HEK293 (cell line): ENCODE measurements at regions not wholly inside any gene's neighbourhood (a gene's known extent, or its start where the extent isn't known, plus 50 kb on each side); places are given as distances from the start of the nearest gene placed in this dataset.

Experiments
- CTCF ChIA-PET: fragments of 350-600 bp; formaldehyde crosslinking; extraction: SDS; loops from one replicate; lab custom pipeline; 2021; ENCODE audit warnings: antibody characterized with exemption; lab: Yijun Ruan, JAX
- POLR2A ChIA-PET: fragments of 300-600 bp; formaldehyde crosslinking; extraction: SDS; loops from one replicate; lab custom pipeline; 2020; ENCODE audit warnings: antibody characterized with exemption, inconsistent platforms; lab: Yijun Ruan, JAX
- H3K27ac ChIP-seq: fragments of 200-500 bp; sonication (Bioruptor generic); 2 replicates; pipeline ENCODE4 v1.5.1; 2014; ENCODE audit warnings: low read depth, low read length, control low read depth, inconsistent platforms; ENCODE audit errors: extremely low read depth
- H3K36me3 ChIP-seq, 2 experiments: fragments of 200-500 bp in 1 of 2; sonication (Bioruptor generic) in 1 of 2; 1 replicate in 1 of 2; 2 replicates in 1 of 2; pipeline ENCODE4 v1.5.1; 2014 to 2017; ENCODE audit warnings: inconsistent platforms in 2 of 2, low read length in 2 of 2; ENCODE audit not compliant: control insufficient read depth in 2 of 2, insufficient read depth in 1 of 2
- H3K4me1 ChIP-seq: fragments of 200-500 bp; sonication (Bioruptor generic); 2 replicates; pipeline ENCODE4 v1.5.1; 2014; ENCODE audit warnings: mild to moderate bottlenecking, low read length, inconsistent platforms; ENCODE audit not compliant: control insufficient read depth, insufficient read depth
- H3K4me3 ChIP-seq: 2 replicates; pipeline ENCODE4 v1.5.1; 2011; ENCODE audit warnings: low read depth, mild to moderate bottlenecking, control low read depth, low read length, moderate library complexity
- H3K9me3 ChIP-seq: fragments of 200-500 bp; sonication (Bioruptor generic); 2 replicates; pipeline ENCODE4 v1.5.1; 2014; ENCODE audit warnings: low read depth, low read length, inconsistent platforms; ENCODE audit not compliant: control insufficient read depth, insufficient read depth
- BCL6B ChIP-seq: fragments of 450-650 bp; formaldehyde crosslinking; IDR thresholded peaks from 2 replicates; pipeline ENCODE4 v1.5.1; 2017; ENCODE audit warnings: missing biosample characterization, missing genetic modification characterization
- FEZF1 ChIP-seq: fragments of 450-650 bp; formaldehyde crosslinking; IDR thresholded peaks from 2 replicates; pipeline ENCODE4 v1.5.1; 2016; ENCODE audit warnings: missing biosample characterization, missing genetic modification characterization
- KLF17 ChIP-seq: fragments of 450-650 bp; formaldehyde crosslinking; IDR thresholded peaks from 2 replicates; pipeline ENCODE4 v1.5.1; 2016; ENCODE audit warnings: missing biosample characterization, missing genetic modification characterization
- PRDM2 ChIP-seq: fragments of 450-650 bp; formaldehyde crosslinking; IDR thresholded peaks from 2 replicates; pipeline ENCODE4 v1.5.1; 2016; ENCODE audit warnings: missing biosample characterization, missing genetic modification characterization, borderline replicate concordance
- REST ChIP-seq: fragments of 450-650 bp; formaldehyde crosslinking; IDR thresholded peaks from 2 replicates; pipeline ENCODE4 v1.5.1; 2016; ENCODE audit warnings: missing biosample characterization, missing genetic modification characterization
- ZNF133 ChIP-seq: fragments of 450-650 bp; formaldehyde crosslinking; IDR thresholded peaks from 2 replicates; pipeline ENCODE4 v1.5.1; 2016; ENCODE audit warnings: missing biosample characterization, missing genetic modification characterization
- ZNF2 ChIP-seq: fragments of 450-650 bp; formaldehyde crosslinking; IDR thresholded peaks from 2 replicates; pipeline ENCODE4 v1.5.1; 2016; ENCODE audit warnings: missing biosample characterization, missing genetic modification characterization
- ZNF214 ChIP-seq: fragments of 450-650 bp; formaldehyde crosslinking; IDR thresholded peaks from 2 replicates; pipeline ENCODE4 v1.5.1; 2017; ENCODE audit warnings: missing biosample characterization, mild to moderate bottlenecking, missing genetic modification characterization, borderline replicate concordance
- ZNF24 ChIP-seq: fragments of 450-650 bp; formaldehyde crosslinking; IDR thresholded peaks from 2 replicates; pipeline ENCODE4 v1.5.1; 2016; ENCODE audit warnings: missing biosample characterization, missing genetic modification characterization
- ZNF324 ChIP-seq: fragments of 450-650 bp; formaldehyde crosslinking; IDR thresholded peaks from 2 replicates; pipeline ENCODE4 v1.5.1; 2016; ENCODE audit warnings: missing biosample characterization, missing genetic modification characterization
- ZNF341 ChIP-seq: fragments of 450-650 bp; formaldehyde crosslinking; IDR thresholded peaks from 2 replicates; pipeline ENCODE4; 2016; ENCODE audit warnings: low read depth, missing biosample characterization, missing genetic modification characterization
- ZNF398 ChIP-seq: fragments of 450-650 bp; formaldehyde crosslinking; IDR thresholded peaks from 2 replicates; pipeline ENCODE4 v1.5.1; 2017; ENCODE audit warnings: missing biosample characterization, missing genetic modification characterization
- ZNF473 ChIP-seq: fragments of 450-650 bp; formaldehyde crosslinking; IDR thresholded peaks from 2 replicates; pipeline ENCODE4 v1.5.1; 2017; ENCODE audit warnings: missing biosample characterization, missing genetic modification characterization
- ZNF549 ChIP-seq: fragments of 450-650 bp; IDR thresholded peaks from 2 replicates; pipeline ENCODE4 v1.5.1; 2018; ENCODE audit warnings: missing biosample characterization, missing genetic modification characterization, mild to moderate bottlenecking, inconsistent platforms, moderate library complexity
- ZNF555 ChIP-seq: fragments of 450-650 bp; formaldehyde crosslinking; conservative IDR thresholded peaks from 2 replicates; pipeline ENCODE4 v1.5.1; 2017; ENCODE audit warnings: missing biosample characterization, mild to moderate bottlenecking, missing genetic modification characterization, inconsistent platforms
- ZNF623 ChIP-seq: fragments of 450-650 bp; formaldehyde crosslinking; IDR thresholded peaks from 2 replicates; pipeline ENCODE4 v1.5.1; 2016; ENCODE audit warnings: missing biosample characterization, missing genetic modification characterization
- ZNF776 ChIP-seq: fragments of 450-650 bp; formaldehyde crosslinking; IDR thresholded peaks from 2 replicates; pipeline ENCODE4 v1.5.0; 2017; ENCODE audit warnings: missing biosample characterization, missing genetic modification characterization, borderline replicate concordance

GRCh38 chr7:121745856-121746255 lies 127.1 kb upstream of the PTPRZ1 start (continued):
- TF ChIP-seq BCL6B (tag by site-specific recombination) (no peak), ZNF24 (tag by site-specific recombination) (no peak), ZNF623 (tag by site-specific recombination) (no peak), ZNF2 (tag by site-specific recombination) (no peak), ZNF324 (tag by site-specific recombination) (no peak), ZNF341 (tag by site-specific recombination) (no peak), ZNF555 (tag by site-specific recombination) (no peak), ZNF398 (tag by site-specific recombination) (no peak), ZNF473 (tag by site-specific recombination) (no peak), KLF17 (tag by site-specific recombination) (no peak)

- TF ChIP-seq ZNF549 (tag by site-specific recombination) (no peak), REST (peak; percentile 71)
- POLR2A ChIA-PET = no interaction called here
- Histone ChIP-seq H3K4me1 (peaks cover 5% of the 10 kb centered on the region; the same call in 1 of the 2 replicates), H3K36me3 (no peaks in the 10 kb centered on the region), H3K4me3 (no peak overlapping the region), H3K27ac (no peak overlapping the region), H3K9me3 (no peaks in the 10 kb centered on the region)
- CTCF ChIA-PET = interaction anchor here (0.6 kb wide), 1 partner anchor 32 kb away, joined by 5 read pairs; no protein-coding TSS in a partner anchor
Observed at GRCh38 chr7:121744877-121745276, 128.1 kb upstream of the PTPRZ1 start.

- Histone ChIP-seq H3K4me1 (peaks cover 5% of the 10 kb centered on the region; the same call in 1 of the 2 replicates), H3K27ac (no peak overlapping the region), H3K4me3 (no peak overlapping the region), H3K36me3 (no peaks in the 10 kb centered on the region), H3K9me3 (no peaks in the 10 kb centered on the region)
- TF ChIP-seq ZNF133 (tag by site-specific recombination) (no peak), FEZF1 (tag by site-specific recombination) (peak; percentile 13; the same call in 1 of the 2 replicates), ZNF776 (tag by site-specific recombination) (no peak), ZNF214 (tag by site-specific recombination) (no peak), PRDM2 (tag by site-specific recombination) (no peak)
- ChIA-PET CTCF (interaction anchor here (0.6 kb wide), 1 partner anchor 32 kb away, joined by 5 read pairs; no protein-coding TSS in a partner anchor), POLR2A (no interaction called here)
Observed at GRCh38 chr7:121744319-121744718, 128.6 kb upstream of the PTPRZ1 start.
